ENCODE measurements at regions not wholly inside any gene's neighbourhood (a gene's known extent, or its start where the extent isn't known, plus 50 kb on each side); places are given as distances from the start of the nearest gene placed in this dataset.

- Histone ChIP-seq H3K79me2 (ENCODE audit: low read depth) (no peaks in the 10 kb centered on the region), H3K4me1 (peaks cover 16% of the 10 kb centered on the region), H3K4me2 (peak overlapping the region; percentile 65), H3K4me3 (no peak overlapping the region), H3F3A (ENCODE audit: low read depth) (peaks cover 25% of the 10 kb centered on the region), H3K27ac (peak overlapping the region; percentile 75), H3K9me3 (ENCODE audit: low read depth) (no peaks in the 10 kb centered on the region), H3K27me3 (no peaks in the 10 kb centered on the region), H2AFZ (replicated peaks) (no peak overlapping the region), H4K20me1 (ENCODE audit: low read depth) (no peaks in the 10 kb centered on the region), H3K9ac (no peak overlapping the region), H3K36me3 (no peaks in the 10 kb centered on the region)
- H3K4me1 Mint-ChIP-seq = peaks cover 35% of the 10 kb centered on the region
- peak overlapping the region; percentile 35 for H3K4me3 Mint-ChIP-seq
- peak overlapping the region; percentile 74 for H3K27ac Mint-ChIP-seq
- no peak for DNase-seq (ENCODE audit: low spot score)
- H3K27me3 Mint-ChIP-seq (ENCODE audit: insufficient read depth, low read depth) = no peaks in the 10 kb centered on the region
- peaks cover 3% of the 10 kb centered on the region for H3K36me3 Mint-ChIP-seq
- peaks cover 14% of the 10 kb centered on the region for H3K9me3 Mint-ChIP-seq
- TF ChIP-seq EZH2 (IDR thresholded peaks at IDR 0.05) (no peak), CTCF (IDR thresholded peaks at IDR 0.05) (no peak), EZH2phosphoT487 (IDR thresholded peaks at IDR 0.05) (no peak)
These were observed 217.1 kb downstream of the ZNF674 start for GRCh38 chrX:46328133-46328532.

GRCh38 chrX:46327566-46328115 is 217.6 kb downstream of the ZNF674 start:
- Mint-ChIP-seq H3K4me1 (peaks cover 35% of the 10 kb centered on the region), H3K27ac (peak overlapping the region; percentile 99), H3K9me3 (peaks cover 14% of the 10 kb centered on the region), H3K27me3 (ENCODE audit: insufficient read depth, low read depth) (no peaks in the 10 kb centered on the region), H3K36me3 (peaks cover 3% of the 10 kb centered on the region), H3K4me3 (peak overlapping the region; percentile 79)
- Histone ChIP-seq H3K4me1 (peaks cover 16% of the 10 kb centered on the region), H2AFZ (replicated peaks) (no peak overlapping the region), H3K27me3 (no peaks in the 10 kb centered on the region), H3F3A (ENCODE audit: low read depth) (peaks cover 25% of the 10 kb centered on the region), H4K20me1 (ENCODE audit: low read depth) (no peaks in the 10 kb centered on the region), H3K4me3 (peak overlapping the region; percentile 25), H3K4me2 (peak overlapping the region; percentile 65), H3K36me3 (no peaks in the 10 kb centered on the region), H3K9me3 (ENCODE audit: low read depth) (no peaks in the 10 kb centered on the region), H3K27ac (peak overlapping the region; percentile 75), H3K9ac (no peak overlapping the region), H3K79me2 (ENCODE audit: low read depth) (no peaks in the 10 kb centered on the region)
- no peak for TF ChIP-seq EZH2 (IDR thresholded peaks at IDR 0.05)
- TF ChIP-seq CTCF (IDR thresholded peaks at IDR 0.05) = no peak
- no peak for TF ChIP-seq EZH2phosphoT487 (IDR thresholded peaks at IDR 0.05)
- DNase-seq (ENCODE audit: low spot score) = peak; percentile 87

GRCh38 chrX:46326161-46326560 is 219.1 kb downstream of the ZNF674 start:
- no peak for DNase-seq (ENCODE audit: low spot score)
- peaks cover 3% of the 10 kb centered on the region for H3K27me3 Mint-ChIP-seq (ENCODE audit: insufficient read depth, low read depth)

More at GRCh38 chrX:46326161-46326560, 219.1 kb downstream of the ZNF674 start:
- no peaks in the 10 kb centered on the region for H3K36me3 ChIP-seq
- Mint-ChIP-seq H3K9me3 (peaks cover 14% of the 10 kb centered on the region), H3K36me3 (peaks cover 3% of the 10 kb centered on the region), H3K4me1 (peaks cover 35% of the 10 kb centered on the region), H3K4me3 (no peak overlapping the region), H3K27ac (no peak overlapping the region)
- H3K4me1 ChIP-seq = peaks cover 16% of the 10 kb centered on the region
- H3K27me3 ChIP-seq = no peaks in the 10 kb centered on the region
- H2AFZ ChIP-seq (replicated peaks) = no peak overlapping the region
- no peak overlapping the region for H3K27ac ChIP-seq
- H3K4me2 ChIP-seq = no peak overlapping the region
- H3K9me3 ChIP-seq (ENCODE audit: low read depth) = no peaks in the 10 kb centered on the region
- no peaks in the 10 kb centered on the region for H4K20me1 ChIP-seq (ENCODE audit: low read depth)
- no peak for TF ChIP-seq EZH2 (IDR thresholded peaks at IDR 0.05)
- TF ChIP-seq EZH2phosphoT487 (IDR thresholded peaks at IDR 0.05) = no peak
- no peak for TF ChIP-seq CTCF (IDR thresholded peaks at IDR 0.05)
- H3F3A ChIP-seq (ENCODE audit: low read depth) = peaks cover 25% of the 10 kb centered on the region
- H3K79me2 ChIP-seq (ENCODE audit: low read depth) = no peaks in the 10 kb centered on the region
- no peak overlapping the region for H3K4me3 ChIP-seq
- no peak overlapping the region for H3K9ac ChIP-seq

Data from neural progenitor cell (in vitro differentiated cells).